HG03159 (cell line): ENCODE measurements at regions not wholly inside any gene's neighbourhood (a gene's known extent, or its start where the extent isn't known, plus 50 kb on each side); places are given as distances from the start of the nearest gene placed in this dataset.
"Not testable (repeated sequence)": the region's sequence is repeated elsewhere in the genome, so short reads cannot be mapped to it uniquely, and the experiment has no call there.

ENCODE experiments used
- ATAC-seq: cut with Tn5 transposase; IDR thresholded peaks from one replicate; pipeline ENCODE4 v1.9.1; 2021; ENCODE audit warnings: mild to moderate bottlenecking, moderate library complexity; ENCODE audit not compliant: unreplicated experiment

GRCh38 chr6:74519163-74519562 is 686.7 kb downstream of the COL12A1 start:
- ATAC-seq: no peak

GRCh38 chr6:74518035-74518434 is 687.8 kb downstream of the COL12A1 start:
- no peak for ATAC-seq

- ATAC-seq: no peak
These were observed 695.0 kb downstream of the COL12A1 start for GRCh38 chr6:74510878-74511277.

- no peak for ATAC-seq
These were observed 698.2 kb downstream of the COL12A1 start for GRCh38 chr6:74507649-74508048.

GRCh38 chr6:74505391-74505790 is 700.5 kb downstream of the COL12A1 start:
- no peak for ATAC-seq

- no peak for ATAC-seq
These were observed 700.9 kb downstream of the COL12A1 start for GRCh38 chr6:74504941-74505340.

- no peak for ATAC-seq
These were observed 713.3 kb downstream of the COL12A1 start for GRCh38 chr6:74492587-74492986.

GRCh38 chr6:74491844-74492374 is 713.9 kb downstream of the COL12A1 start:
- peak; percentile 64 for ATAC-seq

GRCh38 chr6:74488726-74489125 is 717.1 kb downstream of the COL12A1 start:
- not testable (repeated sequence) for ATAC-seq

- no peak for ATAC-seq
These were observed 723.7 kb downstream of the COL12A1 start for GRCh38 chr6:74482180-74482579.

- no peak for ATAC-seq
These were observed 725.3 kb downstream of the COL12A1 start for GRCh38 chr6:74480561-74480960.

- ATAC-seq: no peak
These were observed 725.9 kb downstream of the COL12A1 start for GRCh38 chr6:74479960-74480359.

- no peak for ATAC-seq
These were observed 726.4 kb downstream of the COL12A1 start for GRCh38 chr6:74479420-74479819.

GRCh38 chr6:74474046-74474445 is 731.8 kb downstream of the COL12A1 start:
- not testable (repeated sequence) for ATAC-seq

GRCh38 chr6:74468552-74468951 is 737.3 kb downstream of the COL12A1 start:
- ATAC-seq: not testable (repeated sequence)

GRCh38 chr6:74467533-74468215 is 738.2 kb downstream of the COL12A1 start:
- no peak for ATAC-seq

GRCh38 chr6:74466572-74466971 is 739.3 kb downstream of the COL12A1 start:
- no peak for ATAC-seq

GRCh38 chr6:74459260-74459659 is 746.6 kb downstream of the COL12A1 start:
- ATAC-seq: no peak

GRCh38 chr6:74458536-74458935 is 747.3 kb downstream of the COL12A1 start:
- no peak for ATAC-seq

GRCh38 chr6:74455786-74456185 is 750.1 kb downstream of the COL12A1 start:
- no peak for ATAC-seq

- no peak for ATAC-seq
These were observed 753.9 kb downstream of the COL12A1 start for GRCh38 chr6:74451953-74452352.

GRCh38 chr6:74448850-74449249 is 752.8 kb downstream of the CD109 start:
- no peak for ATAC-seq

GRCh38 chr6:74447013-74447412 is 751.0 kb downstream of the CD109 start:
- peak; percentile 95 for ATAC-seq
